ENCODE measurements at regions not wholly inside any gene's neighbourhood (a gene's known extent, or its start where the extent isn't known, plus 50 kb on each side); places are given as distances from the start of the nearest gene placed in this dataset.

DNA sequence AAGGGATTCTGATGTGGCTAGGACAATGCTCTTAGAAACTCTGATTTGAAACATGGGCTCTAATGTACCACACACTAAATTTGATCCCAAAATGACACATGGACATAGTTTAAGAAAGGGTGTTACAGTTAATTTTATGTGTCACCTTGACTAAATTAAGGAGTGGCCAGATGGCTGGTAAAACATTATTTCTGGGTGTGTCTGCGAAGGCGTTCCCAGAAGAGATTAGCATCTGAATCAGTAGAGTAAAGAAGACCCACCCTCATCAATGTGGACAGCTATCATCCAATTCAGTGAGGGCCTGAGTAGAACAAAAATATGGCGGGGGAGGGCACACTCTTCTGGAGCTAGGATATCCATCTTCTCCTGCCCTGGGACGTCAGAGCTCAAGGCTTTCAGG, 283.1 kb upstream of the CHAC2 start:
- DNase-seq (ENCODE audit: low spot score) (no peak), ATAC-seq (ENCODE audit: insufficient number of reproducible peaks, low FRiP score, low read depth) (no peak)
- H3K4me3 ChIP-seq: no peak overlapping the region
- H3K4me1 ChIP-seq (ENCODE audit: control insufficient read depth in 1 of 2, low read depth in 2 of 2): peaks cover 0 to 26% of the 10 kb centered on the region in 2 donors
- TF ChIP-seq, protein P1, sequence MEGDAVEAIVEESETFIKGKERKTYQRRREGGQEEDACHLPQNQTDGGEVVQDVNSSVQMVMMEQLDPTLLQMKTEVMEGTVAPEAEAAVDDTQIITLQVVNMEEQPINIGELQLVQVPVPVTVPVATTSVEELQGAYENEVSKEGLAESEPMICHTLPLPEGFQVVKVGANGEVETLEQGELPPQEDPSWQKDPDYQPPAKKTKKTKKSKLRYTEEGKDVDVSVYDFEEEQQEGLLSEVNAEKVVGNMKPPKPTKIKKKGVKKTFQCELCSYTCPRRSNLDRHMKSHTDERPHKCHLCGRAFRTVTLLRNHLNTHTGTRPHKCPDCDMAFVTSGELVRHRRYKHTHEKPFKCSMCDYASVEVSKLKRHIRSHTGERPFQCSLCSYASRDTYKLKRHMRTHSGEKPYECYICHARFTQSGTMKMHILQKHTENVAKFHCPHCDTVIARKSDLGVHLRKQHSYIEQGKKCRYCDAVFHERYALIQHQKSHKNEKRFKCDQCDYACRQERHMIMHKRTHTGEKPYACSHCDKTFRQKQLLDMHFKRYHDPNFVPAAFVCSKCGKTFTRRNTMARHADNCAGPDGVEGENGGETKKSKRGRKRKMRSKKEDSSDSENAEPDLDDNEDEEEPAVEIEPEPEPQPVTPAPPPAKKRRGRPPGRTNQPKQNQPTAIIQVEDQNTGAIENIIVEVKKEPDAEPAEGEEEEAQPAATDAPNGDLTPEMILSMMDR (IDR thresholded peaks at IDR 0.05): no peak
- no peaks in the 10 kb centered on the region for H3K9me3 ChIP-seq
- no peaks in the 10 kb centered on the region for H3K36me3 ChIP-seq
- no peak overlapping the region for H3K27ac ChIP-seq
- no peaks in the 10 kb centered on the region for H3K27me3 ChIP-seq (replicated peaks; ENCODE audit: insufficient read depth)

DNA sequence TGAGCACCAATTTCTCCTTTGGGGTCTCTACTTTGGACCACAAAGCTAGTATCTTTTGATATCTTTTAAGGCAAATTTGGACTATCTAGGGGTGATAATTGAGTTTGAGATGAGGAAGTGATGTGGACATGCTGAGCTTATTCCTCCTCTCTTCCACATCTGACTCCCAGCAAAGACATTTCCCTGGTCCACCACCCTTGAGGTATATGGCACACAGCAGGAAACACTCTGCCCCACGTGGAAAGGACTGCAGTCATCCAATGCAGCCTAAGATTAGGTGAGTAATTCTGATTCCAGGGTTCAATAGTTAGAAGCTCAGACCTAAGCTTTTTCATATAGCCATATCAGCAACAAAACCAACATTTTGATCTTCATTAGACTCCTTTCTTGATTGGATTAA, 290.1 kb upstream of the CHAC2 start:
- no peak for DNase-seq (ENCODE audit: low spot score)

GRCh38 chr2:53476834-53477233, 290.8 kb upstream of the CHAC2 start:
- TF ChIP-seq, protein P1 (IDR thresholded peaks at IDR 0.05): no peak
- H3K4me3 ChIP-seq: no peak overlapping the region
- H3K27ac ChIP-seq: no peak overlapping the region
- no peaks in the 10 kb centered on the region for H3K9me3 ChIP-seq
- no peak for DNase-seq (ENCODE audit: low spot score)
- no peaks in the 10 kb centered on the region for H3K27me3 ChIP-seq (replicated peaks; ENCODE audit: insufficient read depth)
- no peaks in the 10 kb centered on the region for H3K4me1 ChIP-seq (ENCODE audit: control insufficient read depth in 1 of 2, low read depth in 2 of 2)
- ATAC-seq (ENCODE audit: insufficient number of reproducible peaks, low FRiP score, low read depth): no peak
- no peaks in the 10 kb centered on the region for H3K36me3 ChIP-seq

More for the DNA sequence above, 290.1 kb upstream of the CHAC2 start:
- no peak for ATAC-seq (ENCODE audit: insufficient number of reproducible peaks, low FRiP score, low read depth)
- H3K4me1 ChIP-seq (ENCODE audit: control insufficient read depth in 1 of 2, low read depth in 2 of 2): no peaks in the 10 kb centered on the region
- H3K36me3 ChIP-seq: no peaks in the 10 kb centered on the region
- H3K4me3 ChIP-seq: no peak overlapping the region
- no peaks in the 10 kb centered on the region for H3K27me3 ChIP-seq (replicated peaks; ENCODE audit: insufficient read depth)
- no peaks in the 10 kb centered on the region for H3K9me3 ChIP-seq
- no peak overlapping the region for H3K27ac ChIP-seq
- TF ChIP-seq, protein P1 (IDR thresholded peaks at IDR 0.05): no peak

DNA sequence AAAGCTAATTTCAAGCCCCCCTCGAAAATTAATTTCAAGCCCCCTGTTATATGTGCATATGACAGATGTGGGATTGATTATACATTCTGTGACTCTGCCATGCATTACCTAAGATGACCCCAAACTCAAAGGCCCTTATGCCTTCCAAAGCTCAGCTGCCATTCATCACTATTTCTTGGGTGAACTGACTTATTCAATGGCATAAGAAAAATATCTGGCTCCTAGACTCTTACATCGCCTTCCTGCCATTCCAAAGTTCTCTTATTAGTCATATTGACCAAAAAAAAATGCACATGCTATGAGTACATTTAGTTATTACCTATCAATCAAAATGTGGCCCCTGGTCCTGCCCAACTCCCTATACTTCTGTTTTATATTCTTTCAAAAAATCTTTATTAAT, 291.8 kb upstream of the CHAC2 start:
- Histone ChIP-seq H3K27ac (no peak overlapping the region), H3K36me3 (no peaks in the 10 kb centered on the region), H3K27me3 (replicated peaks; ENCODE audit: insufficient read depth) (no peaks in the 10 kb centered on the region), H3K4me3 (no peak overlapping the region), H3K4me1 (ENCODE audit: control insufficient read depth in 1 of 2, low read depth in 2 of 2) (no peaks in the 10 kb centered on the region), H3K9me3 (no peaks in the 10 kb centered on the region)
- ATAC-seq (ENCODE audit: insufficient number of reproducible peaks, low FRiP score, low read depth): no peak
- no peak for DNase-seq (ENCODE audit: low spot score)
- TF ChIP-seq, protein P1 (IDR thresholded peaks at IDR 0.05): no peak

DNA sequence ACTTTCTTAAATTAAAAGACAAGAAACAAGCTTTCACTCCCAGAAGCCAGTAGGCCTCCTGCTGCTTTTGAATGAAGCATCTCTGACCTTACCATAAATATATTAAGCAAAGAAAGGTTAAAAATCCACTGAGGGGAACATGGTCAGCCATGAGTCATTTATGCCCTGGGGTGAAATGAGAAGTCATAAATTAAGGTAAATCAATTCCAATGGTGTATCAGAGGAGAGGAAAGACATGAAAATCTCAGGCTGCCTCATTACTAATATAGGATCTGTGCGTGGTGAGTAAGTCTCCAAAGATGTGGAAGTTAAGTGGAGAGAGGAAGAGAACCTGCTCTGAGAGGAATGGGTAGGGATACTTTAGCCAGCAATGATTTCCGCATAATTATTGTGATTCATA, 292.3 kb upstream of the CHAC2 start:
- no peak for ATAC-seq (ENCODE audit: insufficient number of reproducible peaks, low FRiP score, low read depth)
- Histone ChIP-seq H3K4me3 (no peak overlapping the region), H3K9me3 (no peaks in the 10 kb centered on the region), H3K27ac (no peak overlapping the region), H3K27me3 (replicated peaks; ENCODE audit: insufficient read depth) (no peaks in the 10 kb centered on the region), H3K4me1 (ENCODE audit: control insufficient read depth in 1 of 2, low read depth in 2 of 2) (no peaks in the 10 kb centered on the region), H3K36me3 (no peaks in the 10 kb centered on the region)
- TF ChIP-seq, protein P1 (IDR thresholded peaks at IDR 0.05): no peak
- no peak for DNase-seq (ENCODE audit: low spot score)

All from thoracic aorta (tissue), 2 donors.